Lower lobe of right lung (tissue), 2 donors: ENCODE measurements at regions not wholly inside any gene's neighbourhood (a gene's known extent, or its start where the extent isn't known, plus 50 kb on each side); places are given as distances from the start of the nearest gene placed in this dataset.

Experiments
- ATAC-seq, 2 donors: fragments of 200-7000 bp; cut with Tn5 transposase; one replicate each; pipeline ENCODE4 v1.9.1; 2020 to 2022; ENCODE audit warnings: mild to moderate bottlenecking in 2 of 2, moderate library complexity in 2 of 2
- DNase-seq: peaks from one replicate; pipeline ENCODE4 v3.0.0-alpha.2; 2020
- H3K27ac ChIP-seq: fragments of 200-600 bp; one replicate; pipeline ENCODE4 v1.8.0; 2022
- H3K27me3 ChIP-seq: fragments of 200-600 bp; one replicate; pipeline ENCODE4 v1.8.0; 2022; ENCODE audit warnings: low read depth
- H3K36me3 ChIP-seq: fragments of 200-600 bp; one replicate; pipeline ENCODE4 v1.8.0; 2022; ENCODE audit warnings: mild to moderate bottlenecking
- H3K4me1 ChIP-seq: fragments of 200-600 bp; one replicate; pipeline ENCODE4 v1.8.0; 2022
- H3K4me3 ChIP-seq: fragments of 200-600 bp; one replicate; pipeline ENCODE4 v1.8.0; 2022; ENCODE audit warnings: mild to moderate bottlenecking
- H3K9me3 ChIP-seq: fragments of 200-600 bp; one replicate; pipeline ENCODE4 v1.8.0; 2022
- CTCF ChIP-seq: fragments of 200-600 bp; IDR thresholded peaks from one replicate; pipeline ENCODE4 v1.8.0; 2022; ENCODE audit warnings: antibody characterized with exemption, mild to moderate bottlenecking
- intact Hi-C: fragments of 100-400 bp; cut with DNase I; formaldehyde crosslinking; loops from one replicate; pipeline ENCODE4 v1.11.0; 2022
- donor health status: DM: no; HTN: yes; CAD: no; lungs with severe emphysema.

- intact Hi-C loops, result no loop called here
- TF ChIP-seq CTCF, result no peak
These were observed 352.1 kb downstream of the POM121L12 start for GRCh38 chr7:53387515-53387914.

DNA sequence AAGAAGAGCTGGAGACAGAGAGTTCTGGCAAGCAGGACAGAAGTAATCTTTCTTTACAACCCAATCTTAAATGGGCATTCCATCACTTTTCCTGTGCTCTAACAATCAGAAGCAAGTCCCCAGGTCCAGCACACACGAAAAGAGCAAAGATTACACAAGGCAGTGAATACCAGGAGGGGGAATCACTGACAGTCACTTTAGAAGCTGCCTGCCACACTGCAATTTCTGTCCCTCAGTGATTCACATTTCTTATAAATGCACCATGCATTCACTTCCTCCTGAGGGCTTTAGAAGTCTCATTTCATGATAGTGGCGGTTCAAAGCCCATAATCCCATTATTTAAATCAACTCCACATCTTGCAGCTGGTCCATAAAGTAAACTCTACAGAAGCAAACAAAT is 362.5 kb downstream of the POM121L12 start:
- H3K36me3 ChIP-seq, result no peaks in the 10 kb centered on the region
- no peak for DNase-seq
- no peaks in the 10 kb centered on the region for H3K27me3 ChIP-seq
- H3K9me3 ChIP-seq, result no peaks in the 10 kb centered on the region
- no peak overlapping the region for H3K4me3 ChIP-seq
- ATAC-seq, result no peak
- H3K27ac ChIP-seq, result no peak overlapping the region
- no peaks in the 10 kb centered on the region for H3K4me1 ChIP-seq
- TF ChIP-seq CTCF, result no peak
- intact Hi-C loops, result no loop called here

More at GRCh38 chr7:53387515-53387914, 352.1 kb downstream of the POM121L12 start:
- Histone ChIP-seq H3K4me3 (no peak overlapping the region), H3K27me3 (no peaks in the 10 kb centered on the region), H3K27ac (no peak overlapping the region), H3K36me3 (no peaks in the 10 kb centered on the region), H3K9me3 (no peaks in the 10 kb centered on the region), H3K4me1 (no peaks in the 10 kb centered on the region)
- DNase-seq (no peak), ATAC-seq (peak in 1 of 2 donors; percentile 34)

GRCh38 chr7:53398566-53398965 is 363.1 kb downstream of the POM121L12 start:
- intact Hi-C loops, result no loop called here
- DNase-seq (no peak), ATAC-seq (no peak)
- H3K4me3 ChIP-seq, result no peak overlapping the region
- H3K27me3 ChIP-seq, result no peaks in the 10 kb centered on the region
- TF ChIP-seq CTCF, result no peak
- no peaks in the 10 kb centered on the region for H3K4me1 ChIP-seq
- no peaks in the 10 kb centered on the region for H3K36me3 ChIP-seq
- H3K9me3 ChIP-seq, result no peaks in the 10 kb centered on the region
- H3K27ac ChIP-seq, result no peak overlapping the region

- DNase-seq, result no peak
- Histone ChIP-seq H3K4me3 (no peak overlapping the region), H3K9me3 (no peaks in the 10 kb centered on the region), H3K36me3 (no peaks in the 10 kb centered on the region), H3K27me3 (no peaks in the 10 kb centered on the region), H3K27ac (no peak overlapping the region), H3K4me1 (no peaks in the 10 kb centered on the region)
- ATAC-seq, result no peak
- intact Hi-C loops, result no loop called here
- TF ChIP-seq CTCF, result no peak
These were observed 377.6 kb downstream of the POM121L12 start for GRCh38 chr7:53413021-53413420.

DNA sequence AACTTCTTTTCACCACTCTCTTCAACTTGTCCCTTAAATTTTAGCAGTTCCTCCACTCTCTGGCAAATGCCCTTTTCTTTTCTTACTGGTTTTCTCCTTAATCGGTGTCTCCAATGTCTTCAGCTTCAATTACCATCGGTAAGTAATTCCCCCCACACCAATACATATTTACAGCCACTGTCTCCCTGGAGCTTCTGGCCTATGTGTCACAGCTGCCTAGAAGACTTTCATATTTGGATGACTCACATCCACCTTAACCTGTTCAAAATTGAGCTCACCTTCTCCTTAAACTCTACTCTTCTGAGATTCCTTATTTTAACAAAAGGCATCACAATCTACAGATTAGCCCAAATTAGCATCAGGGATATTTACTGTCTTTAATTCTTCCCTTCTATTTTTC is 380.4 kb downstream of the POM121L12 start:
- no peak overlapping the region for H3K4me3 ChIP-seq
- no peak overlapping the region for H3K27ac ChIP-seq

More for the DNA sequence above, 380.4 kb downstream of the POM121L12 start:
- intact Hi-C loops, result no loop called here
- H3K36me3 ChIP-seq, result no peaks in the 10 kb centered on the region
- no peaks in the 10 kb centered on the region for H3K9me3 ChIP-seq
- H3K27me3 ChIP-seq, result no peaks in the 10 kb centered on the region
- no peak for TF ChIP-seq CTCF
- H3K4me1 ChIP-seq, result no peaks in the 10 kb centered on the region
- DNase-seq (no peak), ATAC-seq (no peak)
